Gastrocnemius medialis (tissue), 4 donors: ENCODE measurements at regions not wholly inside any gene's neighbourhood (a gene's known extent, or its start where the extent isn't known, plus 50 kb on each side); places are given as distances from the start of the nearest gene placed in this dataset.

Source experiments
- CTCF ChIP-seq, 5 experiments: fragments of 450-650 bp in 3 of 5; fragments of 200-600 bp in 2 of 5; sonication (generic) in 2 of 5; IDR thresholded peaks in 4 of 5; conservative IDR thresholded peaks in 1 of 5; 1 replicate in 4 of 5; 2 replicates in 1 of 5; pipeline ENCODE4 v1.5.1; 2016 to 2019; ENCODE audit warnings: antibody characterized with exemption in 5 of 5, mild to moderate bottlenecking in 3 of 5, moderate library complexity in 3 of 5
- POLR2A ChIP-seq, 2 donors: fragments of 450-650 bp; IDR thresholded peaks; one replicate each; pipeline ENCODE4 v1.6.1; 2017; ENCODE audit warnings: antibody characterized with exemption in 2 of 2, mild to moderate bottlenecking in 2 of 2, moderate library complexity in 2 of 2

- TF ChIP-seq CTCF (IDR thresholded peaks at IDR 0.05 in 4 of 5, conservative IDR thresholded peaks at IDR 0.05 in 1 of 5) = no peak
- no peak for TF ChIP-seq POLR2A (IDR thresholded peaks at IDR 0.05)
Measured at GRCh38 chr6:4271761-4272470, 136.5 kb upstream of the ECI2 start.
